Karpas-422 (cell line): ENCODE measurements at regions not wholly inside any gene's neighbourhood (a gene's known extent, or its start where the extent isn't known, plus 50 kb on each side); places are given as distances from the start of the nearest gene placed in this dataset.

Experiments
- DNase-seq: peaks from one replicate; pipeline ENCODE4 v3.0.0-alpha.2; 2015
- H2AFZ ChIP-seq: fragments of 200-600 bp; sonication (generic); 2 replicates; pipeline ENCODE4 v1.6.1; 2014; ENCODE audit warnings: antibody characterized with exemption, low read length, mixed read lengths
- H3K27ac ChIP-seq: fragments of 200-600 bp; sonication (generic); 2 replicates; pipeline ENCODE4 v1.5.1; 2014; ENCODE audit warnings: mild to moderate bottlenecking, low read length, moderate library complexity
- H3K27me3 ChIP-seq: fragments of 200-600 bp; sonication (generic); 2 replicates; pipeline ENCODE4 v1.6.1; 2014; ENCODE audit warnings: low read length, mixed read lengths
- H3K36me3 ChIP-seq: fragments of 200-600 bp; sonication (generic); 2 replicates; pipeline ENCODE4 v1.6.1; 2014; ENCODE audit warnings: low read length, mixed read lengths; ENCODE audit not compliant: insufficient read depth
- H3K4me1 ChIP-seq: fragments of 200-600 bp; sonication (generic); 2 replicates; pipeline ENCODE4 v1.6.1; 2014; ENCODE audit warnings: mild to moderate bottlenecking, low read length, mixed read lengths
- H3K4me2 ChIP-seq: fragments of 200-600 bp; sonication (generic); 2 replicates; pipeline ENCODE4 v1.6.1; 2014; ENCODE audit warnings: low read length, low read depth, mild to moderate bottlenecking; ENCODE audit not compliant: poor library complexity, severe bottlenecking
- H3K4me3 ChIP-seq: fragments of 200-600 bp; sonication (generic); 2 replicates; pipeline ENCODE4 v1.5.1; 2014; ENCODE audit warnings: mild to moderate bottlenecking, antibody characterized with exemption, low read length, mixed read lengths
- H3K79me2 ChIP-seq: fragments of 200-600 bp; sonication (generic); 2 replicates; pipeline ENCODE4 v1.6.1; 2014; ENCODE audit warnings: mild to moderate bottlenecking, low read length, mixed read lengths
- H3K9ac ChIP-seq: fragments of 200-600 bp; sonication (generic); 2 replicates; pipeline ENCODE4 v1.6.0; 2014; ENCODE audit warnings: low read length
- H3K9me2 ChIP-seq: fragments of 200-600 bp; sonication (generic), shearing (Covaris generic); replicated peaks from 2 replicates; pipeline ENCODE4 v1.6.0; 2014; ENCODE audit warnings: mild to moderate bottlenecking, low read length, moderate library complexity; ENCODE audit not compliant: insufficient read depth
- H3K9me3 ChIP-seq: fragments of 300-700, 200-600 bp; sonication (generic); 2 replicates; pipeline ENCODE4 v1.6.1; 2014; ENCODE audit warnings: low read length, mixed read lengths
- H4K20me1 ChIP-seq: fragments of 200-600 bp; sonication (generic); 2 replicates; pipeline ENCODE4 v1.6.1; 2014; ENCODE audit warnings: mild to moderate bottlenecking, antibody characterized with exemption, low read length, low read depth; ENCODE audit not compliant: insufficient read depth

DNA sequence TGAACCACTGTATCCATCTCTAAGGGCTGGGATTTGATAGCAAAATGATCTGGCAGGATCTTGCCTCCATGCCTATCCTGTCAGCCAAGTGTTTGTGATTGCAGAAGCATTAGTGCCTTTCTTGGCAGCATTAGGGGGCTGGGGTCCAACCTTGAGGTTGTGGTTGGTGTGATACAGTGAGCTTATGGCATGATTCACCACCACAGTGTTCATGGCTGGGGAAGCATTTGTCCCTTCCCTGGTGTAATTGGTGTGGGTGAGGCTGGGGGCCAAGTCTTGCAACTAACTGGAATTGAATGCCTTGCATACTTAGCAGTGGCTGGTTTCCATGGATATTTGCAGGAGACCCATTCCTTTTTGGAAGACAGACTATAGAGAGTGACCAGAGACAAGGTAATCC, 271.0 kb upstream of the TBL1XR1 start:
- DNase-seq, result no peak
- H3K4me2 ChIP-seq, result no peak overlapping the region
- H3K4me1 ChIP-seq, result no peaks in the 10 kb centered on the region
- no peaks in the 10 kb centered on the region for H4K20me1 ChIP-seq
- no peaks in the 10 kb centered on the region for H3K27me3 ChIP-seq
- H3K4me3 ChIP-seq, result no peak overlapping the region
- H2AFZ ChIP-seq, result no peak overlapping the region
- no peaks in the 10 kb centered on the region for H3K9me3 ChIP-seq
- H3K79me2 ChIP-seq, result no peaks in the 10 kb centered on the region
- H3K36me3 ChIP-seq, result no peaks in the 10 kb centered on the region
- H3K9me2 ChIP-seq, result no peaks in the 10 kb centered on the region
- H3K9ac ChIP-seq, result no peak overlapping the region
- H3K27ac ChIP-seq, result no peak overlapping the region

DNA sequence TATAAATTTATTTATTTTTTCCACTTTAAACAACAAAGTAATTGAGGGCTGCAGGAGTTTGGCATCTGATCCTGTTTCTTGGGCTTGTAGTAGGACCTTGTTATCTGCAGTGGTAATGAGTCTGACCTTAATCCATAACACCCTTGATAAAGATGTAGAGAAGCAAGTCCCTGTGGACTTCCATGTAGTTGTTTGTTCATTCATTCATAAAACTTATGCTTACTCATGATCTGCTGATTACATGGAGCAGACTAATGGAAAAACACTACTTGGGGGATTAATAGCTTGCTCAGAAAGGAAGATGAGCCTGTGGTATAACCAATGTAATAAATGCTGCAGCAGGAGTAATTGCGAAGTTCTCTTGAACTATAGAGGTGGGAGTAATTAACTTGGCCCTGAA, 271.5 kb upstream of the TBL1XR1 start:
- H3K4me1 ChIP-seq, result no peaks in the 10 kb centered on the region
- H3K79me2 ChIP-seq, result no peaks in the 10 kb centered on the region
- no peak overlapping the region for H3K4me2 ChIP-seq
- no peaks in the 10 kb centered on the region for H4K20me1 ChIP-seq
- no peak for DNase-seq
- H3K9ac ChIP-seq, result no peak overlapping the region
- H3K27me3 ChIP-seq, result no peaks in the 10 kb centered on the region
- no peak overlapping the region for H3K27ac ChIP-seq
- H3K9me3 ChIP-seq, result no peaks in the 10 kb centered on the region
- no peaks in the 10 kb centered on the region for H3K9me2 ChIP-seq
- H3K36me3 ChIP-seq, result no peaks in the 10 kb centered on the region
- H3K4me3 ChIP-seq, result no peak overlapping the region
- H2AFZ ChIP-seq, result no peak overlapping the region

- H3K9me3 ChIP-seq, result no peaks in the 10 kb centered on the region
- no peak overlapping the region for H3K4me2 ChIP-seq
- no peak overlapping the region for H3K4me3 ChIP-seq
- no peak overlapping the region for H3K9ac ChIP-seq
- H3K27me3 ChIP-seq, result no peaks in the 10 kb centered on the region
- no peaks in the 10 kb centered on the region for H3K4me1 ChIP-seq
- H2AFZ ChIP-seq, result no peak overlapping the region
- H3K36me3 ChIP-seq, result no peaks in the 10 kb centered on the region
- H3K79me2 ChIP-seq, result no peaks in the 10 kb centered on the region
- no peaks in the 10 kb centered on the region for H4K20me1 ChIP-seq
- H3K9me2 ChIP-seq, result no peaks in the 10 kb centered on the region
- no peak for DNase-seq
- no peak overlapping the region for H3K27ac ChIP-seq
These were observed 271.9 kb upstream of the TBL1XR1 start for GRCh38 chr3:177469216-177469615.

DNA sequence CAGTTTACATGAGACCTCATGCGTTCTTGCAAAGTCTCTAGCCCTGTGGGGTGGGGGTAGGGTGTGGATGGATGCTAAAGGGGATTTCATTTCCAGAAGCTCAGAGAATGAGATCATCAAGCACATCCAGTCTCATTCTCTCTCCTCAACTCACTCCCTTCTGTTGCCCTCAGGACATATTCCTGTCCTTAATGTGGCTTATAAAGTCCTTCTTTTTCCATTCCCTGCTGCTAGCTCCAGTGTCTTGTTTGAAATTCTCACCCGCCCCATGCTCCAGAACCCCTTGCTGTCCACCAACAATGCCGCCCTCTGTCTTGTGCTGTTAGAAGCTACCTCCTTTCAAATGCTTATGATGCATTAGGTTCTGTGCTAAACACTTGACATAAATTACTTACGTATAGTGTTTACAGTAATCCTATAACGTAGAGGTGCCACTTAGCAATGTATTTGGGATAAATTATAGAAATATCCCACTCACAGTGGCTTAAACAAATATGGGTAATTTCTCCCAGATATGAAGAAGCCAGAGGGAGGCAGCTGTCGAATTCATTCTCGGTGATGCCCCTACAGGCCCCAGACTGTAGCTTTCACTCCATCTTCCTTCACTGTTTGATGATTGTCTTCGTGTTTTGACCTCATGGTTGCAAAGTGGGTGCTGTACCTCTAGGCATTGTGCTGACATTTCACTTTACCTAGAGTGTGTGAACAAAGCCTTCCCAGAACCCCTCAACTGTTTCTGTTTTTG, 273.1 kb upstream of the TBL1XR1 start:
- no peaks in the 10 kb centered on the region for H3K79me2 ChIP-seq
- H3K36me3 ChIP-seq, result no peaks in the 10 kb centered on the region
- no peak overlapping the region for H3K4me3 ChIP-seq
- no peaks in the 10 kb centered on the region for H3K27me3 ChIP-seq
- no peaks in the 10 kb centered on the region for H3K4me1 ChIP-seq
- no peaks in the 10 kb centered on the region for H4K20me1 ChIP-seq
- H3K9me3 ChIP-seq, result no peaks in the 10 kb centered on the region
- no peak overlapping the region for H3K27ac ChIP-seq
- no peak overlapping the region for H2AFZ ChIP-seq
- H3K9me2 ChIP-seq, result no peaks in the 10 kb centered on the region
- no peak for DNase-seq
- H3K4me2 ChIP-seq, result no peak overlapping the region
- H3K9ac ChIP-seq, result no peak overlapping the region

DNA sequence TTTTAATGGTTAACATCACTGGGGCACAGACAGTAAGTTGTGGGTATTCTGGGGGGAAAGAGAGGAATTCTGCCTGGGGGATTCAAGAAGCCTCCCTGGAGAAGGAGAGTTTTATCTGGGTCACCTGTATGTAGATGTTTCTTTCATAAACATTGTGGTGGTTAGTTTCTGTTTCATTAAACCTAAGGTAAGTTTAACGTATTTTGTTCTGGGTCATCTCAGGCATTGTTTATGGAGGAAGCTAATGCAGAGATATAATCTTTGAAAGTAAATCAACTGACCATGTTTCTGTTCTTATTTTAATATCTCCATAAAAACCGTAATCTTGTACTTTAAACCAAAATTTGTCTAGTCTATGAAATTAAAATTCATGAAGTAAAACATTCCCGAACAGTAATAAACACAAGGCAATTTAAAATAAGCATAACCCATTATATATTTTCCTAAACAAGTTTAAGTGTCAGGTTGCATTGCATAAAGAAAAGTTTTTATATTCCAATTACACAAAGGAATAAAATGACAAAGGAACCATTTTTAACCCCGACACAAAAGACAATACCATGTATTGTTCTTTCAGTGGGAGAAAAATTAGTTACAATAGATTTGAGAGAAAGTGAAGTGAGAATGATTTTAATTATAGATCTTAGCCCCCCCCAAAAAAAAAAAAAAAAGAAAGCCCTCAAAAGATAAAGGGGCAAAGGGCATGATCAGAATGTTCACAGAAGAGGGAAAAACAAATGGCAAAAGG, 274.6 kb upstream of the TBL1XR1 start:
- no peaks in the 10 kb centered on the region for H3K36me3 ChIP-seq
- H2AFZ ChIP-seq, result no peak overlapping the region
- H3K4me2 ChIP-seq, result no peak overlapping the region
- no peaks in the 10 kb centered on the region for H3K4me1 ChIP-seq
- H3K4me3 ChIP-seq, result no peak overlapping the region
- no peaks in the 10 kb centered on the region for H3K9me2 ChIP-seq
- H3K27ac ChIP-seq, result no peak overlapping the region
- H3K79me2 ChIP-seq, result no peaks in the 10 kb centered on the region
- no peaks in the 10 kb centered on the region for H4K20me1 ChIP-seq
- no peak for DNase-seq
- no peaks in the 10 kb centered on the region for H3K27me3 ChIP-seq
- H3K9me3 ChIP-seq, result no peaks in the 10 kb centered on the region
- H3K9ac ChIP-seq, result no peak overlapping the region

- Histone ChIP-seq H3K9me3 (no peaks in the 10 kb centered on the region), H3K9ac (no peak overlapping the region), H2AFZ (no peak overlapping the region), H3K4me3 (no peak overlapping the region), H3K27me3 (no peaks in the 10 kb centered on the region), H3K4me1 (no peaks in the 10 kb centered on the region), H3K4me2 (no peak overlapping the region), H3K79me2 (no peaks in the 10 kb centered on the region), H3K36me3 (no peaks in the 10 kb centered on the region), H3K27ac (no peak overlapping the region), H3K9me2 (no peaks in the 10 kb centered on the region), H4K20me1 (no peaks in the 10 kb centered on the region)
- DNase-seq, result no peak
These were observed 275.9 kb upstream of the TBL1XR1 start for GRCh38 chr3:177473184-177473583.

DNA sequence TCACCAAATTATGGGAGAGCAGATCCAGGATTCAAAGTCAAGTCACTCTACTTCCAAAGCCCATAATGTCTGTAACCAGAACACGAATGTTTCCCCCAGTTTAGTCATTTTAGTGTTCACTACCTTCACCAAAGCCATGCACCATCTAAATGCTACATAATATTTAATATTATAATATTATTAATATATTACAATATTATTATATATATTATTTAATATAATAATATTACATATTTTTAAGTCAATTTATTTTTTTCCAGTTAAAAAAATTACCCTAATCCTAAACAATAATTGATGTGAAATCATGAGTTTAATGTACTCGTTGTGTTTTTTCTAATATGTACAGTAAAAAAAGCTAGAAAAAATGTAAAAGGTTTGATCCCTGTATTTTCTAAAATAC, 276.6 kb upstream of the TBL1XR1 start:
- no peaks in the 10 kb centered on the region for H3K27me3 ChIP-seq
- no peak overlapping the region for H2AFZ ChIP-seq
- no peak overlapping the region for H3K9ac ChIP-seq
- DNase-seq, result no peak
- no peaks in the 10 kb centered on the region for H3K9me3 ChIP-seq
- H4K20me1 ChIP-seq, result no peaks in the 10 kb centered on the region
- no peak overlapping the region for H3K27ac ChIP-seq
- H3K4me2 ChIP-seq, result no peak overlapping the region
- H3K4me3 ChIP-seq, result no peak overlapping the region
- H3K4me1 ChIP-seq, result no peaks in the 10 kb centered on the region
- no peaks in the 10 kb centered on the region for H3K36me3 ChIP-seq
- H3K9me2 ChIP-seq, result no peaks in the 10 kb centered on the region
- no peaks in the 10 kb centered on the region for H3K79me2 ChIP-seq

DNA sequence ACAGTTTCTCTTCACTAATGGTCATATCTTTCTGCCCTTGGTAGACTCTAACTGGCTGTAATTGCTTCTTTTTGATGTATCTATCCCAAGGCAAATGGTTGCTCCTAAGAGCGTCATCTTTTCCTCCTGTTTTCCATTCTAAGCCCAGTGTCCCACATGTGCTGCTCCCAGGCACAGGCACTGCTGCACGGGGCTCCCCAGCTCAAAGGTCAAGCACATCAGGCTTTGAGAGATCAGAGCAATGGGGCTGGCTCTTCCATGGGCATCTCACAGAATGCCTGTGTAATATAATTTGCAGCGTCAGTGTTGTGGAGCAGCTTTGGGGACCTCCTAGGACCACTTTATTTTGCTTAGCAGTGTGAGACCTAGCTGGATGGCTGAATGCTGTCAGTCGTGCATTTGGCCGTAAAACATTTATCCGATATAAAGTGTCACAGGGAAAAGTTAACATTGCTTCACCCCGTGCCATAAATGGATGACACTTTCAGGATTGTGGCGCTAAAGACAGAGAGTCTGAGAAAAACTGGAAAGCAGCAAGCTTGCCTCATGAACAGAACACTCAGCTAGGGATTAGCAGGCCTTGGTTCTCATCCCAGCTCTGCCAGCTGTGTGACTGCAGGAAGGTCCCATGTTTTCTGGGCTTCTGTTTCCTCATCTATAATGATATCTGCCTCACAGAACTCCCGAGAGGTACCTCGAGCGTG, 277.5 kb upstream of the TBL1XR1 start:
- no peaks in the 10 kb centered on the region for H3K27me3 ChIP-seq
- H3K79me2 ChIP-seq, result no peaks in the 10 kb centered on the region
- no peak overlapping the region for H3K4me2 ChIP-seq
- no peak overlapping the region for H3K4me3 ChIP-seq
- H3K36me3 ChIP-seq, result no peaks in the 10 kb centered on the region
- no peak for DNase-seq
- H3K9ac ChIP-seq, result no peak overlapping the region
- H3K9me2 ChIP-seq, result no peaks in the 10 kb centered on the region
- H3K4me1 ChIP-seq, result no peaks in the 10 kb centered on the region
- no peaks in the 10 kb centered on the region for H3K9me3 ChIP-seq
- no peak overlapping the region for H2AFZ ChIP-seq
- no peak overlapping the region for H3K27ac ChIP-seq
- no peaks in the 10 kb centered on the region for H4K20me1 ChIP-seq
